ENCODE measurements at regions not wholly inside any gene's neighbourhood (a gene's known extent, or its start where the extent isn't known, plus 50 kb on each side); places are given as distances from the start of the nearest gene placed in this dataset.

GRCh38 chr7:49367072-49367471, 406.4 kb upstream of the VWC2 start:
- Mint-ChIP-seq H3K27me3 (ENCODE audit: low read depth) (no peaks in the 10 kb centered on the region), H3K9me3 (peaks cover 4% of the 10 kb centered on the region), H3K36me3 (ENCODE audit: low read depth) (no peaks in the 10 kb centered on the region), H3K27ac (no peak overlapping the region), H3K4me1 (ENCODE audit: low read depth) (no peaks in the 10 kb centered on the region), H3K4me3 (ENCODE audit: low read depth) (no peak overlapping the region)
- DNase-seq (ENCODE audit: low spot score) = no peak
- intact Hi-C loops (cut with micrococcal nuclease) = no loop called here

DNA sequence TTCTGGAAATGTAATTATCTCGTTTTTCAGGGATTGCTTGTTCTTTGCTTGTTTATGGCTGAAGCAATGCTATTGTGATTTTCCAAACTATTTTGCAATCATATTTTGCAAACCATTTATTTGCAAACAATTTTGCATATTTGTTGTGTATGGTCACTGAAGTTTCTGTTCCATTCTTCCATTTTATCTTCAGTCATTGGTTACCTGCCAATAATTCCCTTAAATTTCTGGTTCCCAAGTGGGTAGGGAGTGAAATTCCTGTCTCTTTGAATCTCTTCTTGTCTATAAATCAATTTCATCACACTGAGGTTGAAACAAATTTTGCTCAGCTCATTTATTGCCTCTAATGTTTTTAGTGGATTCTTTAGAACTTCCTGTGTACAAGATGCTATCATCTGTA, 401.7 kb upstream of the VWC2 start:
- Mint-ChIP-seq H3K27ac (no peak overlapping the region), H3K27me3 (ENCODE audit: low read depth) (no peaks in the 10 kb centered on the region), H3K9me3 (no peaks in the 10 kb centered on the region), H3K4me1 (ENCODE audit: low read depth) (no peaks in the 10 kb centered on the region), H3K4me3 (ENCODE audit: low read depth) (no peak overlapping the region), H3K36me3 (ENCODE audit: low read depth) (no peaks in the 10 kb centered on the region)
- DNase-seq (ENCODE audit: low spot score) = no peak
- intact Hi-C loops (cut with micrococcal nuclease) = no loop called here

GRCh38 chr7:49376817-49377375, 396.5 kb upstream of the VWC2 start:
- H3K9me3 Mint-ChIP-seq = peaks cover 20% of the 10 kb centered on the region
- no peaks in the 10 kb centered on the region for H3K27me3 Mint-ChIP-seq (ENCODE audit: low read depth)
- no peak overlapping the region for H3K4me3 Mint-ChIP-seq (ENCODE audit: low read depth)
- H3K27ac Mint-ChIP-seq = no peak overlapping the region
- H3K4me1 Mint-ChIP-seq (ENCODE audit: low read depth) = no peaks in the 10 kb centered on the region
- intact Hi-C loops (cut with micrococcal nuclease) = no loop called here
- DNase-seq (ENCODE audit: low spot score) = no peak
- no peaks in the 10 kb centered on the region for H3K36me3 Mint-ChIP-seq (ENCODE audit: low read depth)

DNA sequence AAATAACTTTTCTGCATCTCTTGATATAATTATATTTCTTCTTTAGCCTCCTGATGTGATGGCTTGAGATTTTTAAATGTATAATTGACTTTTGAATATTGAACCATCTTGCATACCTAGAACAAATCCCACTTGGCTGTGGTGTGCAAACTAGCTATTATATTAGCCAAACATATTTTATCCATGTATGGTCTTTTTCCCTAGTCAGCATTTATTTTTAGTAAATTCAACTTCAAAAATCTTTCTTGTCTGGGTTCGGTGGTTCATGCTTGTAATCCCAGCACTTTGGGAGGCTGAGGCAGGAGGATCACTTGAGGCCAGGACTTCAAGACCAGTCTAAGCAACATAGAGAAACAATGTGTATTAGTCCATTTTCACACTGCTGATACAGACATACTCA, 386.6 kb upstream of the VWC2 start:
- no peak for DNase-seq (ENCODE audit: low spot score)
- H3K36me3 Mint-ChIP-seq (ENCODE audit: low read depth) = no peaks in the 10 kb centered on the region
- no peak overlapping the region for H3K27ac Mint-ChIP-seq
- no peak overlapping the region for H3K4me3 Mint-ChIP-seq (ENCODE audit: low read depth)
- peaks cover 3% of the 10 kb centered on the region for H3K9me3 Mint-ChIP-seq
- intact Hi-C loops (cut with micrococcal nuclease) = no loop called here
- no peaks in the 10 kb centered on the region for H3K4me1 Mint-ChIP-seq (ENCODE audit: low read depth)
- H3K27me3 Mint-ChIP-seq (ENCODE audit: low read depth) = no peaks in the 10 kb centered on the region

GRCh38 chr7:49389871-49390479, 383.5 kb upstream of the VWC2 start:
- H3K4me3 Mint-ChIP-seq (ENCODE audit: low read depth) = no peak overlapping the region
- H3K27ac Mint-ChIP-seq = no peak overlapping the region
- H3K4me1 Mint-ChIP-seq (ENCODE audit: low read depth) = no peaks in the 10 kb centered on the region
- no peak for DNase-seq (ENCODE audit: low spot score)
- H3K27me3 Mint-ChIP-seq (ENCODE audit: low read depth) = no peaks in the 10 kb centered on the region
- intact Hi-C loops (cut with micrococcal nuclease) = no loop called here
- no peaks in the 10 kb centered on the region for H3K9me3 Mint-ChIP-seq
- H3K36me3 Mint-ChIP-seq (ENCODE audit: low read depth) = no peaks in the 10 kb centered on the region

- Mint-ChIP-seq H3K27ac (no peak overlapping the region), H3K36me3 (ENCODE audit: low read depth) (no peaks in the 10 kb centered on the region), H3K9me3 (no peaks in the 10 kb centered on the region)
These were observed 377.2 kb upstream of the VWC2 start for GRCh38 chr7:49396229-49396628.

GRCh38 chr7:49397750-49398149, 375.7 kb upstream of the VWC2 start:
- intact Hi-C loops (cut with micrococcal nuclease) = no loop called here
- Mint-ChIP-seq H3K27ac (no peak overlapping the region), H3K4me3 (ENCODE audit: low read depth) (no peak overlapping the region), H3K4me1 (ENCODE audit: low read depth) (no peaks in the 10 kb centered on the region), H3K27me3 (ENCODE audit: low read depth) (no peaks in the 10 kb centered on the region), H3K36me3 (ENCODE audit: low read depth) (no peaks in the 10 kb centered on the region), H3K9me3 (peaks cover 3% of the 10 kb centered on the region)
- DNase-seq (ENCODE audit: low spot score) = no peak

More at GRCh38 chr7:49396229-49396628, 377.2 kb upstream of the VWC2 start:
- intact Hi-C loops (cut with micrococcal nuclease) = no loop called here
- Mint-ChIP-seq H3K4me1 (ENCODE audit: low read depth) (no peaks in the 10 kb centered on the region), H3K4me3 (ENCODE audit: low read depth) (no peak overlapping the region), H3K27me3 (ENCODE audit: low read depth) (no peaks in the 10 kb centered on the region)
- DNase-seq (ENCODE audit: low spot score) = no peak

GRCh38 chr7:49398236-49398635, 375.2 kb upstream of the VWC2 start:
- Mint-ChIP-seq H3K9me3 (peaks cover 3% of the 10 kb centered on the region), H3K4me1 (ENCODE audit: low read depth) (no peaks in the 10 kb centered on the region), H3K36me3 (ENCODE audit: low read depth) (no peaks in the 10 kb centered on the region), H3K27me3 (ENCODE audit: low read depth) (no peaks in the 10 kb centered on the region), H3K4me3 (ENCODE audit: low read depth) (no peak overlapping the region), H3K27ac (no peak overlapping the region)
- intact Hi-C loops (cut with micrococcal nuclease) = no loop called here
- no peak for DNase-seq (ENCODE audit: low spot score)

DNA sequence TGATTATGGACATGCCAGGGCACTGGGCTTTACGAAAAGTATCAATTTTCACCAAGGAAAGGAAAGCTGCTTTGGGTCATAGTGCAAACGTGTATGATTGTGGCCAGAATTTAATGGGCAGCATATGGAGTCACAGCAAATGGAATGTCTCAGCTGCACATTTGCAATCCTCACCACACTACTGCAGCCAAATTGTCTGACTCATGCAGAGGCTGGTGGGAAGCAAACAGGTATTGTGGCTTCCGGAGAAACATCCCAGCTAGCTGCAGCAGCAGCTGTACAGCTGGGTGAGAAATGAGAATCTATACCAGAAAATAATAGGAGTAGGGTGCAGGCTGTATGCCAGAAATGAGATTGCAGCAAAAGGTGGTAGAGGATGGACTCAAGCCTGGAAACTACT, 374.7 kb upstream of the VWC2 start:
- intact Hi-C loops (cut with micrococcal nuclease) = no loop called here
- Mint-ChIP-seq H3K27ac (no peak overlapping the region), H3K9me3 (peaks cover 3% of the 10 kb centered on the region), H3K4me1 (ENCODE audit: low read depth) (no peaks in the 10 kb centered on the region), H3K4me3 (ENCODE audit: low read depth) (no peak overlapping the region), H3K27me3 (ENCODE audit: low read depth) (no peaks in the 10 kb centered on the region), H3K36me3 (ENCODE audit: low read depth) (no peaks in the 10 kb centered on the region)
- no peak for DNase-seq (ENCODE audit: low spot score)

DNA sequence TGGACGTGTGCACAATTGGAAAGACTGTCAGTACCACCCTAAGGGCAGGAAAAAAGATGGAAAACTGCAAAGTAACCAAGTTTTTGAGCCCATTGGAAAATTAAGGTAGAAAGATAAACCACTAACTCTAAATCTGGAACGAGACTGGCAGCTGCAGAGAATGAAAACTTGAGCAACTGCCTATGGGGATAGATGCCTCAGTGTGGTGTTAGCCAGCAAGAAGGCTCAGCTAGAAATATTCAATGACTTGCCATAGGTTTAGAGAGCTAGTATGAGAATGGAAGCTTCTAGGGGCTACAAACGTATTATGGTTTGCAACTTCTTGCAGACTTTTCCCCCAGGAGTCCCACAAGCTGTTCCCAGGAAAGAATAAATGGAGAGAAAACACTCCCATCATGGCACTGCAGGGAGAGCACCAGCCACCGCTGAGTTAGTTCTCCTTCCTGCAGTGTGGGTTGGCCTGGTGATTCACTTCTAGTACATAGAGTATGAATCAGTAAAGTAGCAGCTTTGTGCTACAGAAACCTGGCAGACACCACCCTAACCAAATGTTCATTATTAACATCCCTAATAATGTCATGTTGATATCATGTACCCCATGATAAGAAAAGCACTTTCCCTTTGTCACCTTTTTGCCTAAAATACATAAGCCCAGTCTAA, 372.4 kb upstream of the VWC2 start:
- Mint-ChIP-seq H3K9me3 (peaks cover 3% of the 10 kb centered on the region), H3K4me3 (ENCODE audit: low read depth) (no peak overlapping the region), H3K36me3 (ENCODE audit: low read depth) (no peaks in the 10 kb centered on the region), H3K27me3 (ENCODE audit: low read depth) (no peaks in the 10 kb centered on the region), H3K4me1 (ENCODE audit: low read depth) (no peaks in the 10 kb centered on the region), H3K27ac (no peak overlapping the region)
- intact Hi-C loops (cut with micrococcal nuclease) = no loop called here
- DNase-seq (ENCODE audit: low spot score) = no peak

DNA sequence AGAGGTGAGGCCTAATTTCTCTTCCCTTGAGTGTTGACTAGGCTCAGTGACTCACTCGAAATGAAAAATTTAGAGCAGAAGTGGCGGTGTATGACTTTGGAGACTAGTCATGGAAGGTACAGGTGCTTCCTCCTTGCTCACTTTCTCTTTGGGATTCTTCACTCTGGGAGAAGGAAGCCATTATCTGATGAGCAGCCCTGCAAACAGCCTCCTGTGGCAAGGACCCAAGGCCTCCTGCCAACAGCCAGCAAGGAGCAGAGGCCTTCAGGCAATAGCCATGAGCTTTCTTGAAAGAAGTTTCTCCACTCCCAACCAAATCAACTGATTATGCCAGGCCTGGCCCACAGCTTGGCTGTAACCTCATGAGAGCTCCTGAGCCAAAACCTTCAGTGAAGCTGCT, 369.6 kb upstream of the VWC2 start:
- no peaks in the 10 kb centered on the region for H3K4me1 Mint-ChIP-seq (ENCODE audit: low read depth)
- no peak overlapping the region for H3K4me3 Mint-ChIP-seq (ENCODE audit: low read depth)
- H3K27me3 Mint-ChIP-seq (ENCODE audit: low read depth) = no peaks in the 10 kb centered on the region
- intact Hi-C loops (cut with micrococcal nuclease) = no loop called here
- H3K36me3 Mint-ChIP-seq (ENCODE audit: low read depth) = no peaks in the 10 kb centered on the region
- peaks cover 3% of the 10 kb centered on the region for H3K9me3 Mint-ChIP-seq
- no peak for DNase-seq (ENCODE audit: low spot score)
- no peak overlapping the region for H3K27ac Mint-ChIP-seq

DNA sequence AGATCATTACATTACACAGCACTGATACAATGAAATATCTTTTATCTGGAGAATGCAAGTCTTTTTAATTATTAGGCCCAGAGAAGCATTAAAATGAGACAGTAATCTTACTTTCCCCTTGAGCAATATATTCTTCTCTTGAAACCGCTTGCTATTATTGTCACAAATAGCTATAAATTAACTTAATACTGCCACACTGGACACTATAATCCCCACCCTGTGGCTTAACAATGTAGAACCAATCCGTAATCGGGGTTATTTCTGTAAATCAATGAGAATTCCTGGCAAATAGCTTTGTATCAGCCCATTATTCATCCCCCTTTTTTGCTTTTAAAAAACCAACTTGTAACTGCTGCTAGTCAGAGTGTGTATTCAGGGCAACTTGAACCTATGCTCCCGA, 366.2 kb upstream of the VWC2 start:
- DNase-seq (ENCODE audit: low spot score) = no peak
- Mint-ChIP-seq H3K9me3 (peaks cover under 1% of the 10 kb centered on the region), H3K36me3 (ENCODE audit: low read depth) (no peaks in the 10 kb centered on the region), H3K27me3 (ENCODE audit: low read depth) (no peaks in the 10 kb centered on the region), H3K4me3 (ENCODE audit: low read depth) (no peak overlapping the region), H3K27ac (no peak overlapping the region), H3K4me1 (ENCODE audit: low read depth) (no peaks in the 10 kb centered on the region)
- intact Hi-C loops (cut with micrococcal nuclease) = no loop called here

GRCh38 chr7:49417034-49417433, 356.4 kb upstream of the VWC2 start:
- H3K4me1 Mint-ChIP-seq (ENCODE audit: low read depth) = no peaks in the 10 kb centered on the region
- intact Hi-C loops (cut with micrococcal nuclease) = no loop called here
- peaks cover 6% of the 10 kb centered on the region for H3K9me3 Mint-ChIP-seq
- H3K27me3 Mint-ChIP-seq (ENCODE audit: low read depth) = no peaks in the 10 kb centered on the region
- no peaks in the 10 kb centered on the region for H3K36me3 Mint-ChIP-seq (ENCODE audit: low read depth)
- DNase-seq (ENCODE audit: low spot score) = no peak
- H3K27ac Mint-ChIP-seq = no peak overlapping the region
- H3K4me3 Mint-ChIP-seq (ENCODE audit: low read depth) = no peak overlapping the region
